HG03469 (cell line): ENCODE measurements at regions not wholly inside any gene's neighbourhood (a gene's known extent, or its start where the extent isn't known, plus 50 kb on each side); places are given as distances from the start of the nearest gene placed in this dataset.
"Not testable (repeated sequence)": the region's sequence is repeated elsewhere in the genome, so short reads cannot be mapped to it uniquely, and the experiment has no call there.

Source experiments
- ATAC-seq: cut with Tn5 transposase; IDR thresholded peaks from one replicate; pipeline ENCODE4 v1.9.1; 2021; ENCODE audit warnings: mild to moderate bottlenecking, moderate library complexity, moderate number of reproducible peaks; ENCODE audit not compliant: unreplicated experiment

- ATAC-seq: no peak
These were observed 250.6 kb upstream of the KLF8 start for GRCh38 chrX:55981603-55982002.

DNA sequence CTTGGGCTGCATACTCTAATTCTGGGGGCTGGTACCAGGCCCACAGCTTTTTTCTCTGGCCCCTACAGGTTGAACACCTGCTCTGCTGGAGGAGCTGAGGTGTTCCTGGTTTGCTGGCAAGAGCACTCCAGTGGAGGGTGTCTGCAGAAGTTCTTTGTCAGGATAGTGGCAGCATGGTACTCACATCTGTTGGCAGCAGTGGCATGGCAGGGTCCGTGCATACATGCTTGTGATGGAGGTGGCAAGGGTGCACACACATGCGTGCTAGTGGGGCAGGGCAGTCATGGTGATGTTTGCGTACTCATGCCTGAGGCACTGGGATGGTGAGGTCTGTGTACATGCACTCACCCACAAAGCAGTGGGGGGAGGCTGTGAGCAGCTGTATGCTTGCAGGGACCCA lies 235.5 kb upstream of the KLF8 start:
- no peak for ATAC-seq

- ATAC-seq: no peak
These were observed 232.0 kb upstream of the KLF8 start for GRCh38 chrX:56000174-56000573.

DNA sequence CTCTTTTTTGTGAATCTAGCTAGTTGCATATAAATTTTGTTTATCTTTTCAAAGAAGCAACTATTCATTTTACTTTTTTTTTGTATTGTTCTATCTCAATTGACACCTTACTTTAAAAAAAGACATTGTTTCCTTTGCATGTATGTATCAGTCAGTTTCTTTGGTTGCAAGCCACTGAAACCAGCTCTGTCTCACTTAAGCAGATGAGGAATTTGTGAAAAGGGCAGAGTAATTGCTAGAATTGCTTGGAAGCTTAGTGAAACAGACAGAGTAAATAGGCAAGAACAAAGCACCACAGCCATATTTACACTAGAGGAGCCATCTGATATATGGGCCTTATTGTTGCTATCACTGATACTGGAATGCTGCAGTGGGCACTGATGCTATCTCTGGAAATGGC lies 231.4 kb upstream of the KLF8 start:
- no peak for ATAC-seq

DNA sequence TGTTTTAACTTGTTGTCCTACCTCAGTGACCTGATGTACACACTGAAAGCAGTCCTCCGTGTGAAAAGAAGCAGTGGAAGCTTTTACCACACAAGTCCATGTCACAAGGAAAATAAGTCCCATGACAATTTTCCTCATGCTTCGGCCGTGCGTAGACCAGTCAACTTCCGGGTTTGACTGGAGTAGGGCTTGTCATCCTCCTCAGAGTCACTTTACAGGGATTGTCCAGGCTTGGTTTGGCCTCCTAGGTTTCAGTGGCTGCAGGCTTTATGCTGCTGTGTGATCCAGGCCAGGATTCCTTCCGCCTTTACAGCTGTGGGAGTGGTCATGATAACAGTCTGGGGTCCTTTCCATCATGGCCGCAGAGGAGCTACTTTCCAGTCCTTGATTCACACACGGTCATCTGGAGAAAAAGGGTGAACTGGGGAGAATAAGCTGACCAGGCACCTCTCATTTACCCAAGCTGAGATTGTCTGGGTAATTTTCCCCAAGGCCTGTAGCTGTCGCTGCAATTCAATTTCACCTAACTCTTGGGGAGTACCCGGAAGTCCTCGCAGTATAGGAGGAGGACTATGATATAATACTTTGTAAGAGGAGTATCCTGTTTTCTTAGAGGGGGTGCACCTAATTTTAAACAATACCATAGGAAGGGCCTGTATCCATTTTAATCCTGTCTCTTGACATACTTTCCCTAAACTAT lies 206.1 kb upstream of the KLF8 start:
- ATAC-seq: no peak

GRCh38 chrX:56026815-56027214 lies 205.3 kb upstream of the KLF8 start:
- no peak for ATAC-seq

DNA sequence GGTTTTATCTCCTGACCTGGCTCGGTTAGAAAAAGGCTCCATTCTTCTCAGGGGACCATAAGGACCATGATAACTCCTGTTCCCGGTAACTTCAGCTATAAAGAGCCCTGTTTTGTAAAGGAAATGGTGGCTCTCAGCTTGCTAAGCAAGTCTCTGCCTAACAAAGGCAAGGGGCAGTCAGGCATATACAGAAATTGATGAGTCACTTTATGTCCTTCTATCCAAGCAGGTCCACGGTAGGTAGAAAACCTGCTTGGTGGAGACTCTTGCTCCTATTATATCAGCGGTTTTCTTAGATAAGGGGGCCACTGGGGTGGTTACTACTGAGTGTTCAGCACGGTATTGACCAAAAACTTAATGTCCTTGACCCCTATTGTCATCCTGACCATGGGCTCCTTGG lies 203.0 kb upstream of the KLF8 start:
- ATAC-seq: no peak

- no peak for ATAC-seq
These were observed 202.5 kb upstream of the KLF8 start for GRCh38 chrX:56029691-56030090.

- no peak for ATAC-seq
These were observed 200.7 kb upstream of the KLF8 start for GRCh38 chrX:56031409-56031808.

GRCh38 chrX:56033495-56034180 lies 198.5 kb upstream of the KLF8 start:
- no peak for ATAC-seq

DNA sequence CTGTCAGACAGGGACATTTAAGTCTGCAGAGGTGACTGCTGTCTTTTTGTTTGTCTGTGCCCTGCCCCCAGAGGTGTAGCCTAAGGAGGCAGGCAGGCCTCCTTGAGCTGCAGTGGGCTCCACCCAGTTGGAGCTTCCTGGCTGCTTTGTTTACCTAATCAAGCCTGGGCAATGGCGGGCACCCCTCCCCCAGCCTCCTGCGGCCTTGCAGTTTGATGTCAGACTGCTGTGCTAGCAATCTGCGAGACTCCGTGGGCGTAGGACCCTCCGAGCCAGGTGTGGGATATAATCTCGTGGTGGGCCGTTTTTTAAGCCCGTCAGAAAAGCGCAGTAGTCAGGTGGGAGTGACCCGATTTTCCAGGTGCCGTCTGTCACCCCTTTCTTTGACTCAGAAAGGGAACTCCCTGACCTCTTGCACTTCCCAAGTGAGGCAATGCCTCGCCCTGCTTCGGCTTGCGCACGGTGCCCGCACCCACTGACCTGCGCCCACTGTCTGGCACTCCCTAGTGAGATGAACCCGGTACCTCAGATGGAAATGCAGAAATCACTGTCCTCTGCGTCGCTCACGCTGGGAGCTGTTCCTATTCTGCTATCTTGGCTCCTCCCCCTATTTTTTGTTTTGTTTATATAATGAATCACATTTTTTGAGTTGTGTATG lies 179.4 kb upstream of the KLF8 start:
- not testable (repeated sequence) for ATAC-seq

DNA sequence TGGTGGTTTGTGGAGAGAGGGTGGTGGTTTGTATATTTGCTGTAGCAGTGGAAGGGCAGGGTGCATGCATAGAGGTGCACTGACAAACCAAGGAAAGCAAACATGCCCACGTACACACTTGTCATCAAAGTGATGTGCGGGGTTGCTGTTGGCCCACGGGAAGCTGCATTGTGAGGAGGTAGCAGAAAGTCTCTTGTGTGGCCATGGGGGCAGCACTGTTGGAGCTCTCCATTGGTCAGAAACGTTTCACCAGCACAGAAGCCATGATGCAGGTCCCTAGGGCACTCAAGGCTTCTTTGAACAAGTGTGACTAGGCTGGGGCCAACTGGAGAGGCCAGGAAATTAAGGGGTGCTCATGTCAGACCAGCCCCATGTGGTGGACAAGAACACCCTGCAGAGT lies 174.8 kb upstream of the KLF8 start:
- no peak for ATAC-seq

DNA sequence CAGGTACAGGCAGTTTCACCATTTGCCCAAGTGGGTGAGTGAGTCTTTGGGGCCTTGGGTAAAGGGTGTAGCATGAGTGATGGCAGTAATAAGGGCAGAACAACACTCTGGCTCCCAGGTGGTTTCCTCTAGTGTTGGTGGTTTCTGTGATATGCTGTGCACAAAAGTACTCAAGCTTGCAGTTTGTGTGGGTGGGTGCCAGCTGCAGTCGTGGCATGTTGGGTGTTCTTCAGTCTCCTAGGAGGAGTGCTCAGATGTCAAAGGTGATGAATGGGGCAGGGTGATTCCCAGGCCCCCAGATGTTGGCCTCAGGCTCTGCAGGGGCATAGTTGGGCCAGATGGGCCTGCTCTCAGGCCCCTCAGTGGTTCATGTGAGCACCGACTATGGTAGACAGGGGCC lies 166.1 kb upstream of the KLF8 start:
- peak; percentile 64 for ATAC-seq

DNA sequence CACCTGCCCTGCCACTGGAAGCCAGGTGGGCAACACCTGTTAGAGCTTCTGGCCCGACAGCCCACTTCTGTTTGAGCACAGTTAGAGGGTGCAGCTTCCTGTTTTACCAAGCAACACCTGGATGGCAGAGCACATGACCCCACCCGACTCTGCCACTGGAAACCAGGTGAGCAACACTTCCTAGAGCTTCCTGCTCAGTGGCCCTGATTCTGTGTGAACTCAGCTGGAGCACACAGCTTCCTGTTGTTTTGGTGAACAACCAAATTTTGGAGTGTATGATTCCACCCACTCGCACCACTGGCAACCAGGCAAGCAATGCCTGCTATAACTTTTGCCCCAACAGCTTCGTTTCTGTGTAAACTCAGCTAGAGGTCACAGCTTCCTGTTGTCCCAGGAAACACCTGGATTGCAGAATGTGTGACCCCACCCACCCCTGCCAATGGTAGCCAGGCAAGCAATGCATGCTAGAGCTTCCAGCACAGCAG lies 163.8 kb upstream of the KLF8 start:
- ATAC-seq: no peak

DNA sequence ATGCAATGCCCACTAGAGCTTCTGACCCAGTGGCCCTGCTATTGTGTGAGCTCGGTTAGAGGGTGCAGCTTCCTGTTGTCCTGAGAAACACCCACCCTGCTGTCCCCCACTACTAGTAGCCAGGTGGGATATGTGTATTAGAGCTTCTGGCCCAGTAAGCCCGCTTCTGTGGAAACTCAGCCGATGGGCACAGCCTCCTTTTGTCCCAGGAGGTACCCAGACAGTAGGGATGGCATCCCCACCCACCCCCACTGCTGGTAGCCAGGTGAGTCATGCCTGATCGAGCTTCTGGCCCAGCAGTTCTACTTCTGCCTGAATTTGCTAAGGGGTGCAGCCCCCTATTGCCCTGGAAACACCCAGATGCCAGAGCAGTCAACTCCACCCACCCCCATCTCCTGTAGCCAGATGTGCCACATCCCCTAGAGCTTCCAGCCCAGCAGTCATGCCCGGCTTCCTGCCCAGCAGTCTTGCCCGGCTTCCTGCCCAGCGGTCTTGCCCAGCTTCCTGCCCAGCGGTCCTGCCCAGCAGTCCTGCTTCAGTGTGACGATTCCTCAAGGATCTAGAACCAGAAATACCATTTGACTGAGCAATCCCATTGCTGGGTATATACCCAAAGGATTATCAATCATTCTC lies 162.7 kb upstream of the KLF8 start:
- ATAC-seq: no peak

DNA sequence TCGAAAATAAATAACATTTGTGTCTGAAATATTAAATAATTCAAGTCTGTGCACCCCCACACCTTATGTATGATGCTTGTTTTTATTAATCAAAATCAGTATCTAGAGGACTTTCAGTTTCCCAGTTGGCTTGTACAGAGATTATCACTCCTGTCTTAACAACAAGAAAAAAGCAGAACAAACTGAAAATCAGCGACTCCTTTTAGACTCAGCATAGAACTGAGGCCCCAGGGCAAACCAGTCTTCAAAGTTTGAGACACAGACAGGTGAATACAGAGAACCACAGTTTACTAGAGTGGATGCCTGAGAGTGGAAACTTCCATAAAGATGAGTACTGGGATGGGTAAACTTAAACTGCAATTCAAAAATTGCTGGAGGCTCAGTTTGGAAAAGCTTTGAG lies 142.8 kb upstream of the KLF8 start:
- no peak for ATAC-seq

DNA sequence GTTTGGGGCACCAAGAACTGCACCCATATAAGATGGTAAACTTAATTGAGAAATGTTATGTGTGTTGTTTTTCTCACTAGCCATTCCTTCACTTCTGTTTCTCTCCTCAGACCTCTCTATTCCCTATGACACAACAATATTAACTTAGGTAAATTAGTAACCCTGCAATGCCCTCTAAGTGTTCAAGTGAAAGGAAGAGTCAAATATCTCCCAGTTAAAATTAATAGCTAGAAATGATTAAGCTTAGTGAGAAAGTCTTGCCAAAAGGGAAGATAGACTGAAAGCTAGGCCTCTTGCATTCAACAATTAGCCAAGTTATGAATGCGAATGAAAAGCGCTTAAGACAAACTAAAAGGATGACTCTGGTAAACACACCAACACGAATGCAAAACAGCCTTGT lies 132.9 kb upstream of the KLF8 start:
- no peak for ATAC-seq

DNA sequence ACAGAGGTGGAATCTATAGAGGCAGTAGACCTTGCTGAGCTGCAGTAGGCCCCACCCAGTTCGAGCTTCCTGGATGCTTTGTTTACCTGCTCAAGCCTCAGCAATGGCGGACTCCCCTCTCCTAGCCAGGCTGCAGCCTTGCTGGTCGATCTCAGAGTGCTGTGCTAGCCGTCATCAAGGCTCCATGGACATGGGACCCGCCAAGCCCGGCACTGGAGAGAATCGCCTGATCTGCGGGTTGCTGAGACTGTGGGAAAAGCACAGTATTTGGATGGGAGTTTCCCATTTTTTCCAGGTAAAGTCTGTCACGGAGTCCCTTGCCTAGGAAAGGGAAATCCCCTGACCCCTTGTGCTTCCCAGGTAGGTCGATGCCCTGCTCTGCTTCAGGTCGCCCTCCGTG lies 124.8 kb upstream of the KLF8 start:
- ATAC-seq: no peak

DNA sequence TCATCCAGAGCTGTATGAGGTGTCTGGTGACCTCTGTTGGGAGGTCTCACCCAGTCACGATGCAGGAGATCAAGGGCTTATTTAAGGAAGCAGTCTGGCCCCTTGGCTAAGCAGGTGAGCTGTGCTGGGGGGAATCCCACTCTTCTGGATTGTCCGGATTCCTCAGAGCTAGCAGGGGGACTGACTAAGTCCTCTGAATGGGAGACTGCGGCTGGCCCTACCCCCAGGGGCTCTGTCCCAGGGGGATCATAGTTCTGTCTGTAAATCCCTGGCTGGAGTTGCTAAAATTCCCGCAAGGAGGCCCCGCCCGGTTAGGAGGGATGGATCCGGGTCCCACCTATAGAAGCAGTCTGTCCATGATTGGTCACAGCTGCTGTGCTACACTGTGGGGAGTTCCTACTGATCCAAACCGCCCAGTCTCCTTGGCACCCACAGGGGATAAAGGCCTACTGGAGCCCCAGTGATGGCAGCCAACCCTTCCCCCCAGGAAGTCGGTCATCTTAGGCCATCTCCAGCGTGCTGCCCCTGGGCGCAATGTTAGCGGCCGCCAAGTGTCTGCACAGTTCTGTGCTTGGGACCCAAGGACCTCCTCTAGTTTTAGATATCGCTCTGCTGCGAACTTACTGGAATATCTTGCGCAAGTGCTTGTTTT lies 118.2 kb upstream of the KLF8 start:
- no peak for ATAC-seq

GRCh38 chrX:56114437-56114787 lies 117.7 kb upstream of the KLF8 start:
- no peak for ATAC-seq

DNA sequence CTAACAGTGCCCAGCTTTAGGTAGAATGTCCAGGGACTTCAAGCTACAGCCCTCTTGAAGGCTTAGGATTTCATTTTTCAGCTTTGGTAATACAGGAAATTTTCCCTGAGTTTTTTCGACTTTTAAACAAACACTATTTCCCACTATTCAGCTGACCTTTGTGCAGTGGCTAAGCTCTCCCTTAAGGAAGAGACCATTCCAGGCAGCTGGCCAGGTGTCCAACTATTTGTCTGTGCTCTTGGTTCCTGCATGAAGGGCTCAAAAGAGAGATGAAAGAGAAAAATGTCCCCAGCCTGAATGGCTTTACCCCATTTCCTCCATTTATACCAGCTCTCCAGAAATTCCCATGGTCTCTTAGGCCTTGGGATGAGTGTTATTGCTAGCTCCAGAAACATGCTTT lies 111.9 kb upstream of the KLF8 start:
- no peak for ATAC-seq
